HG03095 (cell line): ENCODE measurements at regions not wholly inside any gene's neighbourhood (a gene's known extent, or its start where the extent isn't known, plus 50 kb on each side); places are given as distances from the start of the nearest gene placed in this dataset.

Experiments used
- ATAC-seq: cut with Tn5 transposase; IDR thresholded peaks from one replicate; pipeline ENCODE4 v1.9.1; 2021; ENCODE audit warnings: moderate library complexity; ENCODE audit not compliant: unreplicated experiment

DNA sequence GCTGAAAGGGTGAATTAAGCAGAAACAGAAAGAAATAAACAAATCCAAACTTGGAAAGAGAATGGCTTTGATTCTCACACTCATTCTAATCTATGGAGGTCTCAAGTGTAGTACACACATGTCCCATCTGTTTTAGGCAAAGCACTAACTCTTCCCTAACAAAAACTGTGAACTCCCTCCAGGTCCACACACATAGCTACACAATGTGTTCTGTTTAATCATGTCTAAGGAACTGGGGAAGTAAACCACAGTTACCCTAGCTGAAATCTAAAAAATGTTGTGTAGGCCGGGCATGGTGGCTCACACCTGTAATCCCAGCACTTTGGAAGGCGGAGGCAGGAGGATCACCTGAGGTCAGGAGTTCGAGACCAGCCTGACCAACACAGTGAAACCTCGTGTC is 118.7 kb upstream of the FST start:
- ATAC-seq = no peak

DNA sequence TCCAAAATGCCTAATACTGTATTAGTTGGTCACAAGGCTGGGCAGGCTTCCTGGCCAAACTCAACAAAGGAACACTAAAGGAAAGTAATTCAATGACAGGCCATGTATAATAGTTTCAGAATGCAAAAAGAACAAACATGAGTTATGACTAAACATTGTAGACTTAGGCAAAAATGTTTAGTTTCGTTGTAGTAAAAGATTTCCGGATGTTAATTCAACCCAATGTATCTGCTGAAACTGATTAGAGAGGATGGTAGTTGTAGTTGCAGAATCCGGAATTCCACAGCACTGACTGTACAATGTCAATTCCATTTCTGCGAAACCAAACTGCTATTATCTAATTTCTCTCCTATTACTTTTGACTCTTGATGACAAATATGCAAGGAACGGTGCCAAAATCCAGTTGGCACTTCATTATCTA is 117.9 kb upstream of the FST start:
- ATAC-seq = no peak

- ATAC-seq = no peak
Observed at GRCh38 chr5:53364061-53364460, 116.4 kb upstream of the FST start.

DNA sequence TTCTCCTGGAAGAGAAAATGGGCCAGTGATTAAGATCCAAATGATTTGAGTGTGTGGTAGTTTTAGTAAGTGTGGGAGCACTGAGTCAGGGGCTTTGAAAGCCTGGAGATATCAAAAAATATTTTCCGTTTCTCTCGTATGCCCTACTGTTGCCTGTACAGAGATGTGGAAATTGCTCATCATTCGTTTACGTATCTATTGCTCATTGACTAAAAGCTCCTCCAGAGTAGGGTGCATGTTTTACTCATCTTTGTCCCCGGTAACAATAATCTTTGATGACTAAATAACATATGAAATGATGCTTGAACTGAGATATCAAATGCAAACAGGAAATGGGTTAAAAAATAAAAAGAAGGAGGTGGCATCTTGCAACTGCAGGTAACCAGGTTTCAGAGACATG is 114.2 kb upstream of the FST start:
- ATAC-seq = no peak

DNA sequence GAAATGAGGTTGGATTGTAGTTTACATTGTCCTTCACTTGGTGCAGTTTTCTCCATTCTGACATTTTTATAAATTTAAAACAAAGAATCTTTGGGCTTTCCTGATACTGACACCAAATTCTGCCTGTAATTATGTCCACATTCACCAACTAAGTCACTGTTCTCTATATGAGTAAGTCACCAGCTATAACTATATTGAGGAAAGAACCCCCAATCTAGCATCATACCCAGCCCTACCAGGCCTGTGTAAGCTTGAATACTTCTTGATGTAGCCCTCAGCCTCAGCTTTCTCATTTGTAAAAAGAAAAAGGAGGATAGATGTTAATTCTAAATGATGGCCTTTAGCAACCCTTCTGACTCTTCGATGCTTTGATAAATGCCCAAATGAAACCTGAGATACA is 112.7 kb upstream of the FST start:
- no peak for ATAC-seq

DNA sequence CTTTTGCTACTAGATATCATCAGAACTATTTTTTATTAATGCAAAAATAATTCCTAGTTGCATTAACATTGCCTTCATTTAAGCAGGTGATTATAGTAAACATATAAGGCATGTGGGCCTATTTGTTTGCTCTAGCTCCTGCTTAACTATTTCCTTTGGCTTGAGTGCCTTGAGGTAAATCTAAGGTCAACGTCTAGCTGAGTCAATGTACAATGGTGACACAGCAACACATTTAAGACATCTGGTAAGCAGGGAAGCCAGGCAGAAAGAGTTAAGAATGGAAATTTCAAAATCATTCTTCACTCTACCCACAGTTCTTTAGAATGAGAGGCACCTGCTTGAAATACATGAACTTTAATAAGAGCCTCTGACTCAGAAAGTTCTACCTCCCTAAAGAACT is 111.9 kb upstream of the FST start:
- ATAC-seq = no peak

DNA sequence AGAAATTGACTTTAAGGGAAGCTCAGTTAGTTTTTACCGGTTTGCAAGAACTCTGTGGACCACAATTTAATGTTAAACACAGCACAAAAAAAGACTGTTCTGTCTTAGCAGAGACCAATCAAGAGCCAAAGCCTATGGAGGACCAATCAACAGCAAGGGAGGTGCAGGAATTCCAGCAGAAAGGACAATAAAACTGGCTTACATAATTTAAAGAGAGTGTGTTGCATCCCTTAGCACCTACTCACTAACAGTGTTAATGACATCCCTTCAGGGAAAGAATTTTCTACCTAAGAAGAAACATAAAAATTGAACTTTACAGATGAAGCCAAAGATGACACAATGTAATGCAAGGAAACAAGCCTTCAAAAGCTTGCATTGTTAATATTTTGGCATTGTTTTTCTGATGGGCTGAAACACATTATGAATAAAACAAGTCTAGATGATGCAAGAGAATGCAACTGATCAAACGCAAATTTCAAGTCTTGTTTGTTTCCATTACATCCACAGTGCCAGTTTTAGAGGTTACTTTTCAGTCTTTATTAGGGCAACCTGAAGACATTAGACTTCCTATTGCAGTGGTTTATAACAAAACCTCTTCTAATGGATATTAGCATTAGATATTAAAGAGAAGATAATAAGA is 111.3 kb upstream of the FST start:
- ATAC-seq = no peak

GRCh38 chr5:53369681-53370080 is 110.7 kb upstream of the FST start:
- no peak for ATAC-seq

DNA sequence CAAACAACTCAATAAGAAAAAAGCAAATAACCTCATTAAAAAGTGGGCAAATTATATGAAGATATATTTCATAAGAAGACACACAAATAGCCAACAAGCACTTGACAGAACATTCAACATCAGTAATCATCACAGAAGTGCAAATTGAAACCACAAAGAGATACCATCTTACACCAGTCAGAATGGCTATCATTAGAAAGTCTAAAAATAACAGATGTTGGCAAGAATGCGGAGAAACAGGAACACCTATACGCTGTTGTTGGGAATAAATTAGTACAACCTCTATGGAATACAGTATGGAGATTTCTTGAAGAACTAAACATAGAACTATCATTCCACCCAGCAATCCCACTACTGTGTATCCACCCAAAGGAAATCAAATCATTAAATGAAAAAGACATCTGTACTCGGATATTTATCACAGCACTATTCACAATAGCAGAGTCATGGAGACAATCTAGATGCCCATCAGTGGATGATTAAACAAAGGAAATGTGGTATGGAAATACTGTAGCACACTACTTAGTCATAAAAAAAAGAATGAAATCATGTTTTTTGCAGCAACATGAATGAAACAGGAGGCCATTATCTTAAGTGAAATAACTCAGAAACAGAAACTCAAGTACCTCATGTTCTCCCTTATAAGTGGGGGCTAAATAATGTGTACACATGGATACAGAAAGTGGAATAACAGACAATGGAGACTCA is 106.8 kb upstream of the FST start:
- no peak for ATAC-seq

GRCh38 chr5:53376853-53377252 is 103.6 kb upstream of the FST start:
- ATAC-seq = no peak

DNA sequence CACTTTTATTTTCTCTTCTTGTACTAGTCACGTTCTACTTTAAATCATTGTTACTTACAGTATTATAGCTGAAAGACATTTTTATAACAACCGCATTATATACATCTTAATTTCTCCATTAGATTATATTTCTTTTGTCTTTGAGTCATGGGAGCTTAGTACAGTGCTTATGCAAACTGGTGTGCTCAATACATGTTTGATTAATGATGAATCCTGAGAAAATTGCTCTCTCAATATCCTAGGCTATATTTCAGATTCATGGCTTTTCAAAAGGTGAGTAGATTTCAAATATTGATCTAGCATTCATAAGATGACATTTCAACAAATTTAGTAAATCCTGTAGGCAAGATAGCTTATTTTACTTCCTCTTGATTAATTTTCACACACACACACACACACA is 102.2 kb upstream of the FST start:
- ATAC-seq = no peak

DNA sequence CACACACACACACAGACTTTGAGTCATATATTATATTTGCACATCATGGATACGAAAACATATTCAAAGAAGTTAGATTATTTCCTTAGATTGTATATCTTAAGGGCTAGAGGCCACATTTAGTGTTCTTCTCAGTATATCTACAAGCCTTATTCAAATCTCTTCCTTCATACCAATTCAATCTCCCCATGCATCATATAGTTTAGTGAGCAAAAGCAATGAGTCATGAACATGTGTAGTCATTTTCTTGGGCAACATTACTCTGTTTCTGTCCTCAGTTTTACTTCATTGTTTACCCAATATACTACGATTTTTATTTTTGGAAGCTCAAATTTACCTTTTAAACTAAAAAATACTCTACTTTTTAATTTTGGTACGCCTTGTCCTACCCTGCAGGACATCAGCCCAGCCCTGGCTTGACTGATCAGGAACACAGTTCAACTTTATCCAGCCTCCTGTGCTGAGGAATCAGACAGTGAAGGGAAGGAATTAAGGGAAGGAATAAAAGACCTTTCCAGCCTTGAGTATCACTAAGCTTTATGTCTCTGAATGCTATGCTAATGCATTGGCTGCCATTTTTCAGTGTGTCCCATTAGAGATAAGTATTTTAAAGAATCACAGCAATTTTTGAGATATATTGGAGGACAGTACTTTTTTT is 101.7 kb upstream of the FST start:
- no peak for ATAC-seq

DNA sequence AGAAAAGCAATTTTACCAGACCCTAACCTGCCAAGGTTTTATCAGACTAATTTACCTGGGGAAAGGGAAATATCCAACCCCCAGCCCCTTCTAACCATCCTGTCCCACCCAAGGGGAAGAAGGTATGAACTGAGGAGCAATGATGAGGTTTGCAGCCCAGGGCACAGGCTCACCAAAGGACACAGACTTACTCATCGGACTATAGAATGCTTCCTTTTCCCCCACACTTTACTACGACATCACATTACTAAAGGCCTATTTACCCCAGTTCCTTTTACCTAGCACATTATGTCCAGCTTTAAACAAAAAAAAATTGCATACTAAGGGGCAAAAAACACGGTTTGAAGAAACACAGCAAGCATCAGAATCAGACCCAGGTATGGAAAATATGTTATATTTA is 94.1 kb upstream of the FST start:
- ATAC-seq = no peak

- no peak for ATAC-seq
Observed at GRCh38 chr5:53389093-53389492, 91.3 kb upstream of the FST start.

DNA sequence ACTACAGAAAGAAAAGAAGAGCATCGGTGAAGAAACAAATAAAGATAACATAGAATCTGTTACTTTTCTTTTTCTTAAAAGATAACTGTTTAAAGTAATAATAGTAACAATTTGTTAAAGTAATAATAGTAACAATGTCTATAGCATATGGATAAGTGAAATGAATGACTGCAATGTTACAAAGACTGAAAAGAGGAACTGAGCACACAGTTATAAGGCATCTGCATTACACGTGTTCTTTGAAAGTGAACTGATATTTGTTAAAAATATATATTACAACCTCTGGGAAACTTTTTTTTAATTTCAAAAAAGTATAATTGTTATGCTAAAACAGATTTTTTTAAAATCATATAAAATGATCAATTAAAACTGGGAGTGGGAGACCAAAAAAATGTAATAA is 88.4 kb upstream of the FST start:
- ATAC-seq = peak; percentile 54

DNA sequence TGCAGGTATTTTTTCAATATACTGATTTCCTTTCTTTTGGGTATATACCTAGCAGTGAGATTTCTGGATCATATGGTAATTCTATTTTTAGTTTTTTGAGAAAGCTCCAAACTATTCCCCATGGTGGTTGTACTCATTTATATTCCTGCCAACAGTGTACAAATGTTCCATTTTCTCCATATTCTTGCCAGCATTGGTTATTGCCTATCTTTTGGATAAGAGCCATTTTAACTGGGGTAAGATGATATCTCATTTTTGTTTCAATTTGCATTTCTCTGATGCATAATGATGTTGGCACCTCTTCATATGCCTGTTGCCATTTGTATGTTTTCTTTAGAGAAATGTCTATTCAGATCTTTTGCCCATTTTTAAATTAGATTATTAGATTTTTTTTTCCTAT is 85.6 kb upstream of the FST start:
- no peak for ATAC-seq

DNA sequence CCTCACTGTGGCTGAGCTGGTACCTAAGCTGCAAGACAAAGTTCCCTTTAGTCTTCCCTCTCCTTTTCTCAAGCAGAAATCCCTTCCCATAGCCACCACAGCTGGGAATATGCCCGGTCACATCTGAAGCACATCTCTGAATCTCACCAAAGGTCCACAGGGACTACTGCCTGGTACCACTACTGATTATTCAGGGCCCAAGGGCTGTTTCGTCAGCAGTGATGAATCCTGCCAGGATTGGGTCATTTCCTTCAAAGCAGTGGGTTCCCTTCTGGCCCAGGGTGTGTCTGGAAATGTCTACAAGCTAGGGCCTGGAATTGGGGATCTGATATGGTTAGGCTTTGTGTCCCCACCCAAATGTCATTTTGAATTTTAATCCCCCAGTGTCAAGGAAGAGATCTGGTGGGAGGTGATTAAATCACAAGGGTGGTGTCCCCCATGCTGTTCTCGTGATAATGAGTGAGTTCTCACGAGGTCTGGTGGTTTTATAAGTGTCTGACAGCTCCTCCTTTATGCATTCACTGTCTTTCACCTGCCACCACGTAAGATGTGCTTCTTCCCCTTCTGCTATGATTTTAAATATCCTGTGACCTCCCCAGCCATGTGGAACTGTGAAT is 83.2 kb upstream of the FST start:
- no peak for ATAC-seq

DNA sequence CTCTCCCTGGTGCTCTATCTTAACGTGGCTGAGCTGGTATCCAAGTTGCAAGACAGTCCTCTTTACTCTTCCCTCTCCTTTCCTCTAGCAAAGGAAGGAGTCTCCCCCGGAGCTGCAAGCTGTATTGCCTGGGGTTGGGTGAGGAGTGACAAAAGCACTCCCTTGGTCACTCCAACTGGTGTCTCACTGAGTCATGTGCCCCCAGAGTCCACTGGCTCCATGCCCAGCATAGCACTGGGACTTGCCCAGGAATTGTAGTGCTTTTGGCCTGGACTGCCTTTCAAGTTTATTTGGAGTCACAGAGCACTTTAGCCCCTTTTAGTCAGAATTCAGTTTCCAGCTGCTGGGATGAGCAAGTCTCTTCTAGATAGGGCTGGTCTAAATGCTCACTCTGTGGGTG is 82.6 kb upstream of the FST start:
- ATAC-seq = no peak

GRCh38 chr5:53399926-53400697 is 80.3 kb upstream of the FST start:
- no peak for ATAC-seq

GRCh38 chr5:53403291-53403690 is 77.1 kb upstream of the FST start:
- ATAC-seq = no peak

DNA sequence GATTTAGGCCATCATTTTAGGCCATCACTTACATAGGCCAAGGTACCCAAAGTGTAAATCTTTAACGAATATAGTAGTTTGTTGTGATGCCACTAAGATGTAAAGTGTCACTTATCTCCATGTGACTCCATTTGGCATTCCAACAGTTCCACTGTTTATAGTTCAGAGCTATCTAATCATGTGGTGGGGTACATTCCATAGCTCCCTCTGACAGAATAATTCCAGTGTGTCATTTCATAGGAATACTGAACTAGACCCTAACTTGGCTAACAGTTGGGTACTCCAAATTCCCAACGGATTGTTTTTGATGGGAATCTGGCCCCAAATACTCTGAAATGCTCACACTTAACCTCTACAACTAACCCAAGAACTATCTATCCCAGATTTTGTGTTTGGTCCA is 76.7 kb upstream of the FST start:
- ATAC-seq = no peak
